ENCODE measurements at regions not wholly inside any gene's neighbourhood (a gene's known extent, or its start where the extent isn't known, plus 50 kb on each side); places are given as distances from the start of the nearest gene placed in this dataset.

- TF ChIP-seq, protein P1, sequence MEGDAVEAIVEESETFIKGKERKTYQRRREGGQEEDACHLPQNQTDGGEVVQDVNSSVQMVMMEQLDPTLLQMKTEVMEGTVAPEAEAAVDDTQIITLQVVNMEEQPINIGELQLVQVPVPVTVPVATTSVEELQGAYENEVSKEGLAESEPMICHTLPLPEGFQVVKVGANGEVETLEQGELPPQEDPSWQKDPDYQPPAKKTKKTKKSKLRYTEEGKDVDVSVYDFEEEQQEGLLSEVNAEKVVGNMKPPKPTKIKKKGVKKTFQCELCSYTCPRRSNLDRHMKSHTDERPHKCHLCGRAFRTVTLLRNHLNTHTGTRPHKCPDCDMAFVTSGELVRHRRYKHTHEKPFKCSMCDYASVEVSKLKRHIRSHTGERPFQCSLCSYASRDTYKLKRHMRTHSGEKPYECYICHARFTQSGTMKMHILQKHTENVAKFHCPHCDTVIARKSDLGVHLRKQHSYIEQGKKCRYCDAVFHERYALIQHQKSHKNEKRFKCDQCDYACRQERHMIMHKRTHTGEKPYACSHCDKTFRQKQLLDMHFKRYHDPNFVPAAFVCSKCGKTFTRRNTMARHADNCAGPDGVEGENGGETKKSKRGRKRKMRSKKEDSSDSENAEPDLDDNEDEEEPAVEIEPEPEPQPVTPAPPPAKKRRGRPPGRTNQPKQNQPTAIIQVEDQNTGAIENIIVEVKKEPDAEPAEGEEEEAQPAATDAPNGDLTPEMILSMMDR (conservative IDR thresholded peaks at IDR 0.05; ENCODE audit: low read length): no peak
- no peak for TF ChIP-seq EZH2phosphoT487 (IDR thresholded peaks at IDR 0.05; ENCODE audit: borderline replicate concordance, low read depth, low read length)
Observed at GRCh38 chr3:180770639-180771038, 91.3 kb upstream of the CCDC39 start.
